ENCODE measurements at regions not wholly inside any gene's neighbourhood (a gene's known extent, or its start where the extent isn't known, plus 50 kb on each side); places are given as distances from the start of the nearest gene placed in this dataset.
"Not testable (repeated sequence)": the region's sequence is repeated elsewhere in the genome, so short reads cannot be mapped to it uniquely, and the experiment has no call there.

DNA sequence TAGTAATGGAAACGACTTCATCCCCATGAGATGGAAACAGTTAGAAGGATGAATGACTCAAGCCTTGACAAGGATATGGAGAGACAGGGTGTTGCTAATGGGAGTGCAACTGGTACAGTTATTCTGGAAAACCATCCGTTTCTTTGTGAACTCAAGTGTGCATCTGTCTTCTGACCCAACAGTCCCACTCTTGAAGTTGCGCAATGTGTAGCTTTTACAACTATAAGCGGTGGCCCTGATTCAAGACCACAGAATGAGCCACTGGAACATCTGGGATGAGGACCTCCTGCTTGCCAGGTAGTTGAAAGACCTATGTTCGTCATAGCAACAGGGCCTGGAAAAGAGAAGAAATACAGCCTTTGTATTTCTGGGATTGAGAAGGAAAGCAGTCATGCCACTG is 115.8 kb upstream of the GMDS start:
- no peak for DNase-seq

DNA sequence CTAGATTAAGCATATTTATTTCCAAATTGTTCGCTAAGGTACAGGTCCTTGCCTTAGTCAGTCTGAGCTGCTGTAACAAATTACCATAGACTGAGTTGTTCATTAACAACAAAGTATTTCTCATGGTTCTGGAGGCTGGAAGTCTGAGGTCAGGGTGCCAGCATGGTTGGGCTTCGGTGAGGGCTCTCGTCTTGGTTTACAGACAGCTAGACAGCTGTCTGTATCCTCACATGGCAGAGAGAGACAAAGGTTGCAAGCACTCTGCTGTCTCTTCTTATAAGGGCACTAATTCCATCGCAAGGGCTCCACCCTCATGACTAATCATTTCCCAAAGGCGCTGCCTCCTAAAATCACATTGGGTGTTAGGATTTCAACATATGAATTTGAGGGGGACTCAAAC is 115.3 kb upstream of the GMDS start:
- no peak for DNase-seq

DNA sequence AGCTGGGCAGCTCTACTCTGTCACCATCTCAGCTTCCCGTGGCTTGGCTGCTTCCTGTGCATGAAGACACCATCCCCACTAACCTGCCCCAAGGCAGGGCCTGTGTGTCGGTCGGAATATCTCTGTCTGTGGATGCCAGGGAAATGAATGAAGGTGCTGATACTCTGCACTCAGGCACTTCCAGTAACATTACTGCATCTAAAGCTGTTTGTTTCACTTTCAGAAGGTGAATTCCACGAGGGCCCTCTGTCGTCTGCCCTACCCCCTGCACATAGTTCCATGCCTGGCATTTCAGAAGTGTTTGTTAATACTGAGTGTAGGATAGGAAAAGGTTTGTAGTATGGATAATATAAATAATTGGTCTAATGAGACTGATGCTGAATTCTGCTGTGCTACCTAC is 114.7 kb upstream of the GMDS start:
- no peak for DNase-seq

DNA sequence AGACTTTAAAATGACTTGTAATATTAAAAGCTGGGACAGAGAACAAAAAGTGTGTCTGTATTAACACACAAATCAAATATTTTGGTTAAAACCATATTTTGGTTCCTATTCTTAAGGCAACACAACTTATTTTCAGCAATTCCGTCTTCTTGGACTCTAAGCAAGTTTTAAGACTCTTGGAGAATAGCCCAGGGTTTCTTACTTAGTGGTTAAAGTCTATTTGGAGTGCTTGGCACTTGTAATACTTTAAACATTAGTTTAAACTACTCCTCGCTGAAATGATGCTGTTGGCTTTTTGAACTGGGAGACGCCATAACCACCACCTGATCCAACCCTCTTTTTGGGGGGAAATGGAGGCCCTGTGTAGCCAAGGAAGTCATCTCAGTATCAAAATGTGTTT is 109.7 kb upstream of the GMDS start:
- DNase-seq: no peak

DNA sequence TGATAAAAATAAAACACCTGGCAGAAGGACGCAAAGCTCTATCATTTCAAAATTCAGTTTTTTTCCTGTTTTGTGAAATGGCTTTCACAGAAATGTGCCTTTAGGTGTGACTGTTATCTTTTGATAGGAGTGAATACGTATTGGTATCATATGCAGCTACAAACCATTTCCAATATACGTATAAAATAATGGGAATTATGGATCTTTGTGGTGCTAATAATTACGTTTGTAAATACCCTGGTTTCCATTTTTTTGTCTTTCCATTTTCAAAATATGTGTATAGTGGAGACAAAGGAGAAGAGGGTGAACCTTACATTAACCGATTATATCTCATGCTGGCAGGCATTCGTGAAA is 108.7 kb upstream of the GMDS start:
- DNase-seq: no peak

DNA sequence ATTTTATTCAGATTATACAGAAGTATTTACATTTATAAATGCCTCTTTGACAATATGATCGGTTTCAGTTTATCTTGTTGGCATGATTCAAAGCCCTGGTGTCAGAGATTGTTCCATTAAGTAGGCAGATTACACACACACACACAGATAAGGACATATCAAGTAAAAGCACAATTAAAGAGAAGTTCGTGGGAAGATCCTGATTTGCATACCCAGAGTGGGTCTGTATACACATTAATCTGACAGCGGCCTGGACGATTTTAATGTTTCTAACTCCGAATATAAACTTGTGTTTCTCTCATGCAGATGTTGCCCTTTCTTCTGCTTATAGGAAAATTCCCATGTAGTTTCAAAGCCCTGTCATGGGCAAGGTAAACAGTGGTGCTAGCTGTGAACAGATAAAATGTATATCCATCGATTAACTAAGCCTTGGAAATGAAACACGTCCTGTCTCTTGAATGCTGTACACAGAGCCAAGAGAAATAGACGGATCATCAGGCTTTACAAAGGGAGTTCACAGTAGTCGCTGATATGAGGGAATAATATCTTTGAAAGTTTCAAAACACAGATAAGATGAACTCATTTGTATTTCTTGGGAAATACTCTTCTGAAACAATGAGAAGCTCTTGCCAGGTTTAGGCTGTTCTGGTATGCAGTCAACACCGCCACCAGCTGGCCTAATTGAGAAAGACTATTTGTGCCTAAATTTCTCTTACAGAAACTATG is 108.2 kb upstream of the GMDS start:
- peak; percentile 52 for DNase-seq

DNA sequence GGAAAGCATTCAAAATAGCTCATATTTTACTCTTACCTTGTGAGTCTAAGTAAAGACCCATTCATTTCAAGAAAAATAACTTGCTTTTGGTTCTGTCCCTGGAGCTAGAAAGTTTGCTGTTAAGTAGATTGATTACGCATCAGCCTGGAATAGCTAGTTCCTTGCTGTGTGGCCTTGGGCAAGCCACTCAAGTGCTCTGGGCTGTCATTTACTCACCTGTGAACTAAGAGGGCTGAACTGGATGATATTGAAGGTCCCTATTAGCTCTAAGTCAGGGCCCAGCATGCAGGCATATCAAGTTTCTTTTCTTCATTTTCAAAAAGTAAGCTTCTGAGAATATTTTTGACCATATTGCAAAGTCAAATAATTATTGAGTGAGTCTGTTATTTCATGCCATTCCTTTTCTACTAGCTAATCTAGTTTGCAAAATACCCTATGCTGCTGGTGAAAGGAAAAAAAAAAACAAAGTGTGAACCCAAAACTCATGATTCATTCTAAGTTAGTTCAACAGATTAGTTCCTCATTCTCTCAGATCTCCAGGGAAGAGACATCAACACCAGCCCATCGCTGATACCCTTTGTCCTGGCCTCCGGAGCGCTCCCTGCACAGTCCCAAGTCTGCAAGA is 106.5 kb upstream of the GMDS start:
- no peak for DNase-seq

DNA sequence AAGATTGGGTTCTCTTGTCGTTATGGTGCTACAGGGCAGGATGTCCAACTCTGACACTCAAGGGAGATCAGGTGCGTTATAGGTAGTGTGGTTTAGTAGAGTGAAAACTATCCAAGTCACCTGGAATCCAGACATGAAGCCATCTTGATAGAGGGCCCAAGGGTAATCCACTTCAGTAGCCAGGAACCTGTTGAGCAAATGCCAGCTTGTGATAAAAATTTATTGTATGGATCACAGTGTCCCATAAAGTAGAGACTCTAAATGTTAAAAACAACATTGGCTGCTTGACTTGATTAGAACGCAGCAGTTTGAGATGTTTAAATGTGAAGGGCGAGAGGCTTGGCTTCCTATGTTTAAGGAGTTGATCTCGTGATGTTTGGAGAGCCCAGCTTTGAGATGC is 105.7 kb upstream of the GMDS start:
- DNase-seq: no peak

DNA sequence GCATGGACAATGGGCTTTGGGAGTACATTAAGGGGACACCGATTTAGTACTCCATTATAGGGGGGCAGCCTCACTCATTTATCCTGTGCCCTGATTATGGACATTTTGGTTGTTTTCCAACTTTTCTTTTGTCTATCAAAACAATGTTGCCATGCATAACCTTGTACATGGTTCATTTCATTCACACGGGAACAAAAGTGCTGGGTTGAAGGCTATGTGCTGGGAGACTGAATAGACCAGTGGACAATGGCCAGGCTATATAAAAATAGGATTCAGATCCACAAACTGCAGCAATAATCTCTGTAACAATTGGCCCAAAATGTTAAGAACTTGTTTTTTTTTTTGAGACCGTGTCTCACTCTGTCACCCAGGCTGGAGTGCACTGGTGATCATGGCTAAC is 100.7 kb upstream of the GMDS start:
- DNase-seq: no peak

DNA sequence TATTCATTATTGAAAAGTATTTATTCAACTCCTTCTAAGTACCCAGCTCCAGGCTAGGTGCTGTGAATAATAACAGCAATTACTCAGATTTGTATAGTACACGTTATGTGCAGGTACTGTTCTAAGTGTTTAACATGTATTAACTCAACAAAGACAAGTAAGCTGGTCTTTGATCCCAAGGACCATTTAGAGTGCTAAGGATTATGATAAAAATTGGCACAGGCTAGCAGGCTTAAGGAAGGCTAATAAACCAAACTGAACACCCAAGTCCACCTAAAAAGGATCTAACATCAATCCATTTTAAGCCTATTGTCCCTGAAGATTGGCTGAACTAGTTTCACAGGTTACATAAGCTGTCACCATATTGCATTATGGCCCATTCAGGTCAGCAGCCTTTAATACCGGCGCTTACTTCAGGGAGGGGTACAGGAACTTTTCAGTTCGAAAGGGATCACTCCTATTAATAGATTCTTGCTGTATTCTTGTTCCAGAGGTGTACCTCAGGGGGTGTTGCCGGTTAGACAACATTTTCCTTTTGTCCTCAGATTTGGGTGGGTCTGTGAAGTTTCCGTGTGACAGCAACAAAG is 99.0 kb upstream of the GMDS start:
- no peak for DNase-seq

DNA sequence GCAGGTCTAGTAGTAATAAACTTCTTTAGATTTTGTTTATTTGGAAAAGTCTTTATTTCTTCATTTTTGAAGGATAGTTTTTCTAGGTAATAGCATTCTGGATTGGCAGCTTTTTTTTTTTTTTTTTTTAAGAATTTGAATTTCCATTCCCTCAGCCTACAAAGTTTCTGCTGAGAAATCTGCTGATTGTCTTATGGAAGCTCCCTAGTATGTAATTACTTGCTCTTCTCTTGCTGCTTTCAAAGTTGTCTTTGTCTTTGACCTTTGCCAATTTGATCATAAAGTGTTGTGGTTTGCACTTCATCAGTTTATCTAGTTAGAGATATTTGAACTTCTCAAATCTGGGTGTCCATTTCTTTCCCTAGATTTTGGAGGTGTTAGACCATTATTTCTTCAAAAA is 82.2 kb upstream of the GMDS start:
- no peak for DNase-seq

DNA sequence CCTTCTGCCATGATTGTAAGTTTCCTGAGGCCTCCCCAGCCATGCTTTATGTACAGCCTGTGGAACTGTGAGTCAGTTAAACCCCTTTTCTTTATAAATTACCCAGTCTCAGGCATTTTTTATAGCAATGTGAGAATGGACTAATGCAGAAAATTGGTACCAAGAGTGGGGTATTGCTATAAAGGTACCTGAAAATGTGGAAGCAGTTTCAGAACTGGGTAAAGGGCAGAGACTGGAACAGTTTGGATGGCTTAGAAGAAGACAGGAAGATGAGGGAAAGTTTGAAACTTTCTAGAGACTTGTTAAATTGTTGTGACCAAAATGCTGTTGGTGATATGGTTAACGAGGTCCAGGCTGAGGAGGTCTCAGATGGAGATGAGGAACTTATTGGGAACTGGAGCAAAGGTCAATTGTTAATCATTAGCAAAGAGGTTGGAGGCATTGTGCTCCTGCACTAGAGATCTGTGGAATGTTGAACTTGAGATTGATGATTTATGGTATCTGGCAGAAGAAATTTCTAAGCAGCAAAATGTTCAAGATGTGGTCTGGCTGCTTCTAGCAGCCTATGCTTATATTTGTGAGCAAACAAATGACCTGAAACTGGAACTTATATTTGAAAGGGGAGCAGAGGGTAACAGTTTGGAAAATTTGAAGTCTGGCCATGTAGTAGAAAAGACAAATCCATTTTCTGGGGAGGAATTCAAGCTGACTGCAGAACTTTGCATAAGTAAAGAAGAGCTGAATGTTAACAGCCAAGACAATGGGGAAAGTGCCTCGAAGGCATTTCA is 79.0 kb upstream of the GMDS start:
- no peak for DNase-seq

DNA sequence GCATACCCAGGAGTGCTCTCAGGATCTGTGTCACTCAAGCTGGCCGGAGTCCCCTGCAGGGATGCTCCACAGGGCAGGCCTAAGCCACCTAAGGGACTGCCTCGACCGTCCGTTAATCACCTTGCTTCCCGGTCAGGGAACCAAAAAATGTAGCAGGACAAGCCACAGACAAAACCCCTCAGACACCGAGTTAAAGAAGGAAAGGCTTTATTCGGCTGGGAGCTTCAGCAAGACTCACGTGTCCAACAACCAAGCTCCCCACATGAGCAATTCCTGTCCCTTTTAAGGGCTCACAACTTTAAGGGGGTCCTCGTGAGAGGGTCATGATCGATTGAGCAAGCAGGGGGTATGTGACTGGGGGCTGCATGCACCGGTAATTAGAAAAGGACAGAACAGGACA is 72.1 kb upstream of the GMDS start:
- DNase-seq: not testable (repeated sequence)

DNA sequence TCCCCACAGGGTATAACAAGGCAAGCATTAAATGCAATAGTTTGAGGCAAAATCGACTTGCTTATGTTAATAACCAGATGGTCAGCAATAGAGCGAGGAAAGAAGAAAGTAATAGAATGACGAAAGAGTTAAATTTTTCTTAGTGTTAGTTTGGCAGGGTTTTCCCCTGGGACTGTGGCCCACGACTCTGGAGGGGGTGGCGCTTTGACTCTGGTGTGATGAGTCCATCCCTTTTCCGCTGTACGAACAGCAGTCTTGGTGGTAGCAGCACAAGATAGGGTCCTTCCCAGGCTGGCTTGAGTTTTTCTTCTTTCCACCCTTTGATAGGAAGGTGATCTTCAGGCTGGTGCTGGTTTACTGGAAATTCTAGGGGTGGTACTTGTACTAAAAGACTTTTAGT is 69.2 kb upstream of the GMDS start:
- no peak for DNase-seq

DNA sequence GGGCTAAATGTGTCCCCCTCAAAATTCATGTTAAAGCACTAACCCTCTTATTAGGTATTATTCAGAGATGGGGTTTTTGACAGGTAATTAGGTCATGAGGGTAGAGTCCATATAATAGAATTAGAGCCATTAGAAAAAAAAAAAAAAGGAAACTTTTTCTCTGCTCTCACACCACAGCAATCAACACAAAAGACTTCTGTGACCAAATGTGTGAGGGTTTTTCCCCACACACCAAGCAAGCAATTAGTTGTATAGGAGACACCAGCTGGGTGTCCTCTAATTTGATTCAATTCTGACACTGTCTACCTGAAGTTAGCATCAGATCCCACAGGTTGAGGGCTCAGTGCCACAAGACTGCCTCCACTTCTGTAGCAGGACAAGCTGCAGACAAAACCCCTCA is 64.6 kb upstream of the GMDS start:
- no peak for DNase-seq

DNA sequence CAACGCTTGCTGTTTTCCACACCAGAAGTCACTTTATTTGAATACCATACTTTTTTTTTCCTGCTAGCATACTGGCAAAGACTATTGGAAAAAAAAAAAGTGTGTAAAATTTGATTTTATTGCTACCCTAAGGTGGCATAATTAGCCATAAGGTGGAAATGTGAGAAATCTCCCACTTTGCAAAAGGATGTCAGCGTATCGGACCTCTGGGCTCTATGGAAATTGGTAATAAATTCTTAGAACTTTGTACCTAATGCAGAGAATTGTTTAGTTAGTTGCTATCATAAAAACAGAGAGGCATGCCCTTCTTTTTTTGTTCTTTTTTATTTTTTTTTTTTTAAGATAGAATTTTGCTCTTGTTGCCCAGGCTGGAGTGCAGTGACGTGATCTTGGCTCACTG is 63.7 kb upstream of the GMDS start:
- no peak for DNase-seq

DNA sequence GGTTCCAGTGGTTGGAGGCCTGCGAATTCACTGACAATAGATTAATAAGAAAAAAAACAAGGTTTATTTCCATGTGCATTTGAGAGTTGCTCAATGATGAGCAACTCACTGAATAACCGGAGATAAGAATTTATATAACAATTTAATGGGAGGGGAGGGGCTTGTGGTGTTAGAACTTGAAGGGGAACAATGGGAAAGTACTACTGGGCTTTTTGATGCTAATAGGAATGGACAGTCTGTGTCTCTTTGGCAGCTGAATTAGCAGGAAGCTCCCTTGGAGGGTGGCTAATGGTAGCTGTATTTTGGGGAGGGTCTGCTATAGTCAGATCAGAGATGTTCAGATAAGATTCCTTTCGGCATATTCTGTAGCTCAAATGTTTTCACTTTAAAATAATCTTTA is 62.4 kb upstream of the GMDS start:
- no peak for DNase-seq

DNA sequence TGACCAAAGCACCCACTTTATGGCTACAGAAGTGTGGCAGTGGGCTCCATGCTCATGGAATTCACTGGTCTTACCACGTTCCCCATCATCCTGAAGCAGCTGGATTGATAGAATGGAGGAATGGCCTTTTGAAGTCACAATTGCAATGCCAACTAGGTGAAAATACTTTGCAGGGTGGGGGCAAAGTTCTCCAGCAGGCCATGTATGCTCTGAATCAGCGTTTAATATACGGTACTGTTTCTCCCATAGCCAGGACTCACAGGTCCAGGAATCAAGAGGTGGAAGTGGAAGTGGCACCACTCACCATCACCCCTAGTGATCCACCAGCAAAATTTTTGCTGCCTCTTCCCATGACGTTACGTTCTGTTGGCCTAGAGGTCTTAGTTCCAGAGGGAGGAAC is 60.5 kb upstream of the GMDS start:
- no peak for DNase-seq

DNA sequence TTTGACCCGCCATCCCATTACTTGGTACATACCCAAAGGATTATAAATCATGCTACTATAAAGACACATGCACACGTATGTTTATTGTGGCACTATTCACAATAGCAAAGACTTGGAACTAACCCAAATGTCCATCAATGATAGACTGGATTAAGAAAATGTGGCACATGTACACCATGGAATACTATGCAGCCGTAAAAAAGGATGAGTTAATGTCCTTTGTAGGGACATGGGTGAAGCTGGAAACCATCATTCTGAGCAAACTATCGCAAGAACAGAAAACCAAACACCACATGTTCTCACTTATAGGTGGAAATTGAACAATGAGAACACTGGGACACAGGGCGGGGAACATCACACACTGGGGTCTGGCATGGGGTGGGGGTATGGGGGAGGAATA is 57.1 kb upstream of the GMDS start:
- DNase-seq: not testable (repeated sequence)

DNA sequence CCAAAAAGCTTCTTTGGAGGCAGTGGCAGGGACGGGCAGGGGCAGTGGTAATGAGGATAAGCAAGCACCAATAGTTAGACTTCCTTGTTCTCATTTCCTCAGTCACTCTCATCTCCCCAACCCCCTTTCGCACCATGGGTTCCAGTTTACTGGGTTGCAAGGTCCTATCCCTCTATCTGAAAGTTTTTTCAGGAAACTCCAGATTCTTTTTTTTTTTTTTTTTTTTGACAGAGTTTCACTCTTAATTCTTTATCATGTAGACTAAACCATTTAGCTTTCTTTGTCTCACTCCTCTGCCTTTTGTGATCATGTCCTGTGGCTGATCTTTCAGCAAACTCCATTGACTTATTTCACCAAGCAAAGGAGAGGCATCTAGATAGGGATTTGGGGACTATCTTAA is 51.4 kb upstream of the GMDS start:
- DNase-seq: no peak
